K562 (cell line): ENCODE measurements at regions not wholly inside any gene's neighbourhood (a gene's known extent, or its start where the extent isn't known, plus 50 kb on each side); places are given as distances from the start of the nearest gene placed in this dataset.
A peak's percentile ranks its signal among the peaks of the same experiment; 100 is the strongest.

Source experiments
- BRCA1 ChIP-seq, 2 experiments: fragments of 450-650 bp in 1 of 2; sonication (generic) in 1 of 2; formaldehyde crosslinking in 1 of 2; IDR thresholded peaks; 2 replicates each; pipeline versions ENCODE4 v1.5.0 to v1.6.1; 2017 to 2020; ENCODE audit warnings: mild to moderate bottlenecking in 1 of 2, missing genetic modification reagents in 1 of 2
- CBX2 ChIP-seq: fragments of 200-600 bp; sonication (generic); IDR thresholded peaks from one replicate; pipeline ENCODE4 v1.6.1; 2012; ENCODE audit warnings: mild to moderate bottlenecking, low read length, inconsistent platforms; ENCODE audit not compliant: insufficient read depth, poor library complexity, severe bottlenecking
- CC2D1A ChIP-seq: fragments of 450-650 bp; IDR thresholded peaks from 2 replicates; pipeline ENCODE4 v1.6.1; 2017; ENCODE audit warnings: mild to moderate bottlenecking
- CREM ChIP-seq: IDR thresholded peaks from 2 replicates; pipeline ENCODE4 v1.6.1; 2014; ENCODE audit warnings: antibody characterized with exemption, low read depth
- EZH2 ChIP-seq: IDR thresholded peaks from 2 replicates; pipeline ENCODE4 v1.6.1; 2012; ENCODE audit warnings: low read depth, mild to moderate bottlenecking, inconsistent platforms, low read length, borderline replicate concordance
- GABPB1 ChIP-seq: sonication (generic); formaldehyde crosslinking; IDR thresholded peaks from 2 replicates; pipeline ENCODE4 v1.8.0; 2022; ENCODE audit warnings: mild to moderate bottlenecking, missing genetic modification reagents
- HLTF ChIP-seq: fragments of 450-650 bp; IDR thresholded peaks from 2 replicates; pipeline ENCODE4 v1.6.1; 2016
- HOXB6 ChIP-seq: fragments of 250-450 bp; sonication (Bioruptor Pico); IDR thresholded peaks from 2 replicates; pipeline ENCODE4 v1.5.1; 2022; ENCODE audit warnings: mild to moderate bottlenecking, borderline replicate concordance
- JUND ChIP-seq, 2 experiments: IDR thresholded peaks; 2 replicates in 1 of 2; 3 replicates in 1 of 2; pipeline ENCODE4 v1.6.1; 2011; ENCODE audit warnings: borderline replicate concordance in 2 of 2, low read depth in 2 of 2, low read length in 2 of 2, improper control_type of control experiment in 1 of 2, missing biosample characterization in 1 of 2, missing genetic modification characterization in 1 of 2, missing genetic modification reagents in 1 of 2
- KDM5B ChIP-seq: fragments of 200-600 bp; sonication (generic); IDR thresholded peaks from 2 replicates; pipeline ENCODE4 v1.6.1; 2012; ENCODE audit warnings: low read depth, mild to moderate bottlenecking, moderate library complexity, low read length, control low read depth, inconsistent platforms; ENCODE audit not compliant: insufficient replicate concordance
- MIER1 ChIP-seq: fragments of 450-650 bp; IDR thresholded peaks from 2 replicates; pipeline ENCODE4 v1.6.1; 2016; ENCODE audit warnings: antibody characterized with exemption, mild to moderate bottlenecking, low read depth
- MTA3 ChIP-seq: fragments of 450-650 bp; formaldehyde crosslinking; IDR thresholded peaks from 2 replicates; pipeline ENCODE4 v1.6.1; 2017; ENCODE audit warnings: mild to moderate bottlenecking, borderline replicate concordance
- NFATC3 ChIP-seq: fragments of 450-650 bp; IDR thresholded peaks from 2 replicates; pipeline ENCODE4 v1.6.1; 2017; ENCODE audit warnings: mild to moderate bottlenecking
- PRMT5 ChIP-seq: sonication (generic); formaldehyde crosslinking; IDR thresholded peaks from 2 replicates; pipeline ENCODE4 v1.5.0; 2020; ENCODE audit warnings: missing genetic modification reagents
- RAD51 ChIP-seq: fragments of 450-650 bp; IDR thresholded peaks from 2 replicates; pipeline ENCODE4 v1.7.1; 2016; ENCODE audit warnings: low read depth, mild to moderate bottlenecking, borderline replicate concordance
- SAFB ChIP-seq: fragments of 200-400 bp; formaldehyde crosslinking; IDR thresholded peaks from 2 replicates; pipeline ENCODE4 v1.6.1; 2017; ENCODE audit warnings: low read depth, low read length, borderline replicate concordance
- SMARCA5 ChIP-seq: fragments of 450-650 bp; IDR thresholded peaks from 2 replicates; pipeline ENCODE4 v1.6.1; 2016
- SMARCC2 ChIP-seq: fragments of 450-650 bp; IDR thresholded peaks from 2 replicates; pipeline ENCODE4 v1.6.1; 2017; ENCODE audit warnings: antibody characterized with exemption, moderate library complexity, mild to moderate bottlenecking, low read depth
- ZFP30 ChIP-seq: fragments of 250-450 bp; sonication (Bioruptor Pico); IDR thresholded peaks from 2 replicates; pipeline ENCODE4 v1.8.0; 2022; ENCODE audit warnings: moderate library complexity, mild to moderate bottlenecking, inconsistent platforms, borderline replicate concordance
- ZNF253 ChIP-seq: fragments of 250-450 bp; sonication (Bioruptor Pico); conservative IDR thresholded peaks from 2 replicates; pipeline ENCODE4 v1.6.1; 2021; ENCODE audit warnings: mild to moderate bottlenecking
- ZNF316 ChIP-seq: fragments of 450-650 bp; IDR thresholded peaks from 2 replicates; pipeline ENCODE4 v1.6.1; 2016
- ZNF398 ChIP-seq: fragments of 250-450 bp; sonication (Bioruptor Pico); IDR thresholded peaks from 2 replicates; pipeline ENCODE4 v1.8.0; 2021; ENCODE audit warnings: moderate library complexity, mild to moderate bottlenecking, inconsistent platforms
- TF ChIP-seq, protein P1 (sequence below): fragments of 450-650 bp; IDR thresholded peaks from 2 replicates; pipeline ENCODE4 v1.6.1; 2018; ENCODE audit not compliant: partially characterized antibody

GRCh38 chr6:28710466-28711191, 184.9 kb downstream of the GPX5 start (continued):
- TF ChIP-seq MTA3 = peak; percentile 80
- TF ChIP-seq RAD51 = no peak; the same call in 1 of the 2 replicates
- peak; percentile 41 for TF ChIP-seq KDM5B
- no peak for TF ChIP-seq BRCA1 (IDR thresholded peaks at IDR 0.05)
- no peak for TF ChIP-seq BRCA1 (CRISPR knock-in tag; IDR thresholded peaks at IDR 0.05)
- TF ChIP-seq GABPB1 (CRISPR knock-in tag) = peak; percentile 42; the same call in 1 of the 2 replicates
- TF ChIP-seq HOXB6 (CRISPR knock-in tag) = no peak
- TF ChIP-seq ZNF398 = no peak
- no peak; the same call in 1 of the 2 replicates for TF ChIP-seq NFATC3
- TF ChIP-seq SMARCA5 = no peak
- 0 out of 2 replicates have a peak, but pooled peaks have one; percentile 69 for TF ChIP-seq ZNF253
- TF ChIP-seq SMARCC2 = no peak
- 0 out of 2 replicates have a peak, but pooled peaks have one; percentile 56 for TF ChIP-seq MIER1
- no peak for TF ChIP-seq PRMT5 (CRISPR knock-in tag)
- no peak for TF ChIP-seq SAFB
- no peak for TF ChIP-seq EZH2
- TF ChIP-seq ZNF316 = no peak
- TF ChIP-seq CREM = 0 out of 2 replicates have a peak, but pooled peaks have one; percentile 46
- TF ChIP-seq, protein P1, sequence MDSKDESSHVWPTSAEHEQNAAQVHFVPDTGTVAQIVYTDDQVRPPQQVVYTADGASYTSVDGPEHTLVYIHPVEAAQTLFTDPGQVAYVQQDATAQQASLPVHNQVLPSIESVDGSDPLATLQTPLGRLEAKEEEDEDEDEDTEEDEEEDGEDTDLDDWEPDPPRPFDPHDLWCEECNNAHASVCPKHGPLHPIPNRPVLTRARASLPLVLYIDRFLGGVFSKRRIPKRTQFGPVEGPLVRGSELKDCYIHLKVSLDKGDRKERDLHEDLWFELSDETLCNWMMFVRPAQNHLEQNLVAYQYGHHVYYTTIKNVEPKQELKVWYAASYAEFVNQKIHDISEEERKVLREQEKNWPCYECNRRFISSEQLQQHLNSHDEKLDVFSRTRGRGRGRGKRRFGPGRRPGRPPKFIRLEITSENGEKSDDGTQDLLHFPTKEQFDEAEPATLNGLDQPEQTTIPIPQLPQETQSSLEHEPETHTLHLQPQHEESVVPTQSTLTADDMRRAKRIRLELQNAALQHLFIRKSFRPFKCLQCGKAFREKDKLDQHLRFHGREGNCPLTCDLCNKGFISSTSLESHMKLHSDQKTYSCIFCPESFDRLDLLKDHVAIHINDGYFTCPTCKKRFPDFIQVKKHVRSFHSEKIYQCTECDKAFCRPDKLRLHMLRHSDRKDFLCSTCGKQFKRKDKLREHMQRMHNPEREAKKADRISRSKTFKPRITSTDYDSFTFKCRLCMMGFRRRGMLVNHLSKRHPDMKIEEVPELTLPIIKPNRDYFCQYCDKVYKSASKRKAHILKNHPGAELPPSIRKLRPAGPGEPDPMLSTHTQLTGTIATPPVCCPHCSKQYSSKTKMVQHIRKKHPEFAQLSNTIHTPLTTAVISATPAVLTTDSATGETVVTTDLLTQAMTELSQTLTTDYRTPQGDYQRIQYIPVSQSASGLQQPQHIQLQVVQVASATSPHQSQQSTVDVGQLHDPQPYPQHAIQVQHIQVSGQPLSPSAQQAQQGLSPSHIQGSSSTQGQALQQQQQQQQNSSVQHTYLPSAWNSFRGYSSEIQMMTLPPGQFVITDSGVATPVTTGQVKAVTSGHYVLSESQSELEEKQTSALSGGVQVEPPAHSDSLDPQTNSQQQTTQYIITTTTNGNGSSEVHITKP = no peak
- TF ChIP-seq JUND (IDR thresholded peaks at IDR 0.05; ENCODE audit: borderline replicate concordance, low read depth, low read length) = peak; percentile 47
- TF ChIP-seq JUND (tag; IDR thresholded peaks at IDR 0.05; ENCODE audit: borderline replicate concordance, low read depth, low read length) = no peak; the same call in 2 of the 3 replicates
- TF ChIP-seq ZFP30 (CRISPR knock-in tag) = no peak
- TF ChIP-seq HLTF = no peak
- TF ChIP-seq CC2D1A = 0 out of 2 replicates have a peak, but pooled peaks have one; percentile 56
- no peak for TF ChIP-seq CBX2
